HG03064 (cell line): ENCODE measurements at regions not wholly inside any gene's neighbourhood (a gene's known extent, or its start where the extent isn't known, plus 50 kb on each side); places are given as distances from the start of the nearest gene placed in this dataset.
"Not testable (repeated sequence)": the region's sequence is repeated elsewhere in the genome, so short reads cannot be mapped to it uniquely, and the experiment has no call there.

Experiments used
- ATAC-seq: cut with Tn5 transposase; IDR thresholded peaks from one replicate; pipeline ENCODE4 v1.9.1; 2021; ENCODE audit warnings: low read depth; ENCODE audit not compliant: unreplicated experiment

GRCh38 chr9:73327149-73327548 is 175.5 kb downstream of the ANXA1 start:
- no peak for ATAC-seq

DNA sequence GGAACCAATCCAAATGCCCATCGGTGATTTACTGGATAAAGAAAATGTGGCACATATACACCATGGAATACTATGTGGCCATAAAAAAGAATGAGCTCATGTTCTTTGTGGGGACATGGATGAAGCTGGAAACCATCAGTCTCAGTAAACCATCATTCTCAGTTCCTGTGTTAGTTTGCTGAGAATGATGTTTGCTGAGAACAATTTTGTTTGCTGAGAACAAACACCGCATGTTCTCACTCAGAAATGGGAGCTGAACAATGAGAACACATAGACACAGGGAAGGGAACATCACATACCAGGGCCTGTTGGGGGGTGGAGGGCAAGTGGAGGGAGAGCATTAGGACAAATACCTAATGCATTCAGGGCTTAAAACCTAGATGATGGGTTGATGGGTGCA is 185.5 kb downstream of the ANXA1 start:
- not testable (repeated sequence) for ATAC-seq

GRCh38 chr9:73344060-73344459 is 192.4 kb downstream of the ANXA1 start:
- ATAC-seq = no peak

- no peak for ATAC-seq
Measured at GRCh38 chr9:73347123-73347522, 195.5 kb downstream of the ANXA1 start.

GRCh38 chr9:73347720-73348119 is 196.1 kb downstream of the ANXA1 start:
- no peak for ATAC-seq

- no peak for ATAC-seq
Measured at GRCh38 chr9:73348471-73348870, 196.8 kb downstream of the ANXA1 start.

DNA sequence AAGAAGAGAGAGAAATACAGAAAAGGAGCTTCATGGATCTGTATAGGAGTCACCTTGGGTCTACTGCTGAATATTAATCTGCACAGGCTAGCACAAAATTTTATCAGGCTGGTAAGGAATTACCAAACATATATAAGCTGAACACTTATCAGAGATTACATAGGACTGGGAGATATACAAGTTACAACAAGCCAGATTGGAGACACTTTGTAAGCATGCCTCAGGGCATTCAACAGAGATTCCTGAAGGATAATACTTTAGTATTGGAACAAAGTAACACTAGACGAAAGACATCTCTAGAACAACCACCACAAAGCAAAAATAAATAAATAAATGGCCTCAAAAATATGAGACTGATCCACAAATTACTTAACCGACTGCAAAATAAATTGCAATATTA is 197.8 kb downstream of the ANXA1 start:
- ATAC-seq = no peak

DNA sequence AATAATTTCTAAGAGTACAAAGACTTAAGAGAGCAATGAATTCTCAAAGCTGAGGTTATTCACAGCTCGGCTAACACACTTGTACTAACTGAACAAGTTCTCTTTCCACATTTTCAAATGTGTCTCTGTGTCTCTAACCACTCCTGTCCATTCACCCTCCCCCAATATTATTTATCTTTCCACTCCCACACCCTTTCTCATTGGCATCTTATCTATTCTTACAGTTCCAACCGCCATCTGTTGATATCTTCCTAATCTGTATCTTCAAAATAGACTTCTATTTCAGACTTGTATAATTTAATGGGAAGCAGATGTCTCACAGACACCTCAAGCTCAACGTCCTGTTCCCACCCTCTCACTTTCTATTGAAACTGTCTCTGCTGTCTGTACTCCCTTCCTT is 205.9 kb downstream of the ANXA1 start:
- no peak for ATAC-seq

DNA sequence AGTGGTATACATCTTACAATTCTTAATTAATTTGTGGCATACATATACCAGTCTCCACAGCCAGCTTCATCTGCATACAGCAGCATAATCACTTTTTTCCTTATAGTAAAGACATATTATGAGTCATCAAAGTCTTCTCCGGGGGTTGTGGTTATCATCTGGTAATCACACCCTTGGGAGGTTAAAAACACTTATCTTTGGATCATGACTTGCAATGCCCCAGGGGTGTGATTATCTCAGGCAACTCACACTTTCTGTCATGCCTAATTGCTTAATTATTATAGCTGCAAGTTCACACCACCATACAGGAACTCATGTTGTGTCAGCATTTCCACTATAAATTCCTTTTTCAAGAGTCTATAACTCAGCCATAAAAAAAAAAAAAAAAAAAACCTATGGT is 218.4 kb downstream of the ANXA1 start:
- no peak for ATAC-seq

GRCh38 chr9:73371801-73372200 is 220.1 kb downstream of the ANXA1 start:
- ATAC-seq = no peak

GRCh38 chr9:73380411-73380810 is 228.7 kb downstream of the ANXA1 start:
- ATAC-seq = no peak

GRCh38 chr9:73402081-73403028 is 250.7 kb downstream of the ANXA1 start:
- ATAC-seq = no peak

DNA sequence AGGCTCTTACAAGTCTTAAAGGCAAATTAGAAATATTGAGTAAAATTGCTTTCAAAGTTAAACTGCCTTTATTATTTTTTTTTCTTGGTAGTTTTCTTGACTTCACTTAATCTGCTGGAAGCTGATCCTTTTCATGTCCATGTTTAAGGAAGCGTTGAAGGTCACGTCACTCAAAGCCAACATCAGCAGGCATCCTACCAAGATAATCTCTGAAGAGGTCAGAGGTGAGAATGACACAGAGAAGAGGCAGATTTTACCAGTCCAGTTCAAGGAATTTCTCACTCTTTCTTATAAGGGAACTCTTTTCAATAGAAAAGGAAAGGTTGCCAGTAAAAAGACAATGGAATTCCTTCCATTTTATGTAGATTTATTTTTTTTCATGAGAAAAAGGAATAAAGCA is 259.8 kb downstream of the ANXA1 start:
- no peak for ATAC-seq

DNA sequence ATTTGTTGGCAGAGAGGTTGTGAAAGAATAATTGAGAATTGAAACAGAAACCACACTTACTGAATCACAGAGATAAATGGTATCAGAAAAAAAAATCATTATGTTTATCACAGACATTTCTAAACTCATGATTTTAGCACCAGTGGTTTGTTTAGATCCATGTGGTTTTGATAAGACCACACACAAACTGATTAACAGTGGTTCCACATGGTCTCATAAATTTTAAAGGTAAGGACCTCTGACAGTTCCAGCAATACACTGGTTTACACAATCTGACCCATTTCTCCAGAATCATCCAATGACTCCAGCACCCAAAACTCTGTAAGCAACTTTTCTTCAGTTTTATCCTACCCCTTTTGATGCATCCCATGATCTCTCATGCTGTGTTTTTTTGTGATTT is 261.2 kb downstream of the ANXA1 start:
- no peak for ATAC-seq

- no peak for ATAC-seq
Measured at GRCh38 chr9:73423891-73424290, 272.2 kb downstream of the ANXA1 start.

- ATAC-seq = no peak
Measured at GRCh38 chr9:73426269-73426668, 274.6 kb downstream of the ANXA1 start.

DNA sequence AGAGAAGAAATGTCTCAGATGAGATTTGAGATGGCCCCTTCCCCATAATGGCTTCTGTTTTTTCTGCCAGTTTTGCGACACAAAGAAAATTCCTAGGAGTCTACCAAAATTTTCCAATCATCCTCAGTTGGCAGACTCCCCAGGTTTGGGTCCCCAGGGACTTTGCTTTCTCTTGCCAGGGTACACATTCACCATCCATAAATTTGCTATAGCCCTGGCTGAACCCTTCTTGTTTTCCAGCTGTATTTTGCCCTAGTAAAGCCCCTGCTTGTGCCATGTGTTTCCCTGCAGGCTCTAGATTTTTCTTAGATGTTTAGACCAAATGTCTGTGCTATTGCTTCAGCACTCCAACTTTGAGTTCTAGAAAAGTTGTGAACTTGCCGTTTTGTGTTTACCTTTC is 283.2 kb downstream of the ANXA1 start:
- ATAC-seq = no peak

GRCh38 chr9:73437758-73438157 is 286.1 kb downstream of the ANXA1 start:
- no peak for ATAC-seq

- not testable (repeated sequence) for ATAC-seq
Measured at GRCh38 chr9:73439839-73440238, 288.2 kb downstream of the ANXA1 start.

DNA sequence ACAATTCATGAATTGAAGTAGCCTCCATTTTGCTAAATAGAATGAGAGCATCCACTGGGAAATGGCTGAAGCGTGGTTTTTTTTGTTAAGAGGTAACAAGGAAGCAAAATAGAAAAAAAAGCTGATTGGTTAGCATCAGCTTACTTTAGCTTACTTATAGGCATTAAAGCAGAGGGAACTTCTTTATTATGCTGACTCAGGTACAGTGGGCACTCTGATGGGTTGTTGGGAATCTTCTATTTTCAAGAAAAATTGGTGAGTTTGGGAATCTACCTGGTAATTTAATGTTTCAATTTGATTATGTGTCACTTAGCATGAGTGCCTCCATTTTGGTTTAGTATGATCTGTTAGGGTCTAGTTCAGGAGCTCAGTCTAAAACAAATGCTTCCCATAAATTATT is 289.6 kb downstream of the ANXA1 start:
- ATAC-seq = no peak

- ATAC-seq = no peak
Measured at GRCh38 chr9:73441890-73442818, 290.5 kb downstream of the ANXA1 start.
